HAP-1 (cell line): ENCODE measurements at regions not wholly inside any gene's neighbourhood (a gene's known extent, or its start where the extent isn't known, plus 50 kb on each side); places are given as distances from the start of the nearest gene placed in this dataset.
"Not testable (repeated sequence)": the region's sequence is repeated elsewhere in the genome, so short reads cannot be mapped to it uniquely, and the experiment has no call there.

Experiments used
- DNase-seq, 2 experiments: peaks; one replicate each; pipeline ENCODE4 v3.0.0-alpha.2; 2016 to 2020; ENCODE audit warnings: low spot score in 2 of 2
- H3K27me3 ChIP-seq: fragments of 250-450 bp; sonication (Bioruptor Pico); 2 replicates; pipeline ENCODE4 v1.5.1; 2020; ENCODE audit warnings: low read depth, mild to moderate bottlenecking, moderate library complexity
- H3K36me3 ChIP-seq: fragments of 250-450 bp; sonication (Bioruptor Pico); replicated peaks from 2 replicates; pipeline ENCODE4 v1.5.1; 2020; ENCODE audit warnings: mild to moderate bottlenecking
- H3K4me1 ChIP-seq: fragments of 250-450 bp; sonication (Bioruptor Pico); 2 replicates; pipeline ENCODE4 v1.5.1; 2020; ENCODE audit warnings: mild to moderate bottlenecking
- H3K4me3 ChIP-seq: fragments of 250-450 bp; sonication (Bioruptor Pico); 2 replicates; pipeline ENCODE4 v1.5.1; 2020; ENCODE audit warnings: mild to moderate bottlenecking, moderate library complexity
- H3K9me3 ChIP-seq: fragments of 250-450 bp; sonication (Bioruptor Pico); 2 replicates; pipeline ENCODE4 v1.5.1; 2020; ENCODE audit warnings: mild to moderate bottlenecking, moderate library complexity
- in situ Hi-C: fragments of 300-500 bp; cut with MboI; formaldehyde crosslinking; loops from 3 replicates; pipeline ENCODE4 v1.14.3; 2020; ENCODE audit warnings: low sequenced_read_pairs, inconsistent platforms, mixed read lengths

GRCh38 chr3:104279617-104280016, 1087.1 kb upstream of the ALCAM start:
- no peak for DNase-seq
- no peaks in the 10 kb centered on the region for H3K9me3 ChIP-seq
- no peaks in the 10 kb centered on the region for H3K4me1 ChIP-seq
- H3K4me3 ChIP-seq: no peak overlapping the region
- H3K36me3 ChIP-seq: no peaks in the 10 kb centered on the region
- in situ Hi-C loops: no loop called here
- H3K27me3 ChIP-seq: no peaks in the 10 kb centered on the region

DNA sequence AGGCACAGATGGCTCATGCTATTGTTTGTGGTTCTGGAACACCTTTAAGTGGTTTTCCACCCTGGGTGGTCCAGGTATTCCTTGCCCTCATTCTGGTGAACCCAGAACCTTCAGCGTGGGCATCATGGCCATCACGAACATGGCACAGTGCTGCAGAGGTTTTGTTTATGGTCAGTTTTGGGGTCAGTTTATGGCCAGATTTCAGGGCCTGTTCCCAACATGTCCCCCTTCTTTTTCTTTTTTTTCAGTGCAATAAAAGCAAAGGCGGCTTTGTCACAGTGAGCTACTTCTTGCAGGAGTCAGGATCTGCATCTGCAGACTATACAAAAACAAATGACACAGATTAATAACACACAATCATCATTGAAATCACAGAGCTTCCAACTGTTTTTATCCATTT, 1085.0 kb upstream of the ALCAM start:
- no peak for DNase-seq
- no peak overlapping the region for H3K4me3 ChIP-seq
- H3K4me1 ChIP-seq: no peaks in the 10 kb centered on the region
- in situ Hi-C loops: no loop called here
- H3K36me3 ChIP-seq: no peaks in the 10 kb centered on the region
- H3K9me3 ChIP-seq: no peaks in the 10 kb centered on the region
- H3K27me3 ChIP-seq: no peaks in the 10 kb centered on the region

GRCh38 chr3:104286645-104287044, 1080.1 kb upstream of the ALCAM start:
- Histone ChIP-seq H3K4me3 (no peak overlapping the region), H3K4me1 (no peaks in the 10 kb centered on the region), H3K36me3 (no peaks in the 10 kb centered on the region), H3K27me3 (no peaks in the 10 kb centered on the region), H3K9me3 (no peaks in the 10 kb centered on the region)
- in situ Hi-C loops: no loop called here
- no peak for DNase-seq

DNA sequence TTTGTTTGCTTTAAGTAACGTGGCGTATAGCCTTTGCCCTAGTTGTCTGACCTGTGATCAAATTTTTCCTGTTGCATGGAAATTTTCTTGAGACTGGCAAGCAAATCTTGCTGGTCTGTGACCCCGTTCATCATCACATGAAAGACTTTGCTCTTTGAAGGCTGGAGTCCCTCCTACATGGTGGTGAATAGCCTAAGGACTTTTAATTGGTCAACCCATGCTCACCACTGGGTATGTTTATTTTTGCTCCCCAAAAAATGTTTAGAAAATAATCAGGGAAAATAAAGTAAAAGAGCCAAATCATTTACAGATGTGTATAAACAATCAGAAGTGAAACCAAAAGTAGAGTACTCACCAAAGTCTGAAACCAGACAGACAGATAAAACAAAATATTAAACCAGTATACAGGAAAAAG, 1075.3 kb upstream of the ALCAM start:
- DNase-seq: no peak

DNA sequence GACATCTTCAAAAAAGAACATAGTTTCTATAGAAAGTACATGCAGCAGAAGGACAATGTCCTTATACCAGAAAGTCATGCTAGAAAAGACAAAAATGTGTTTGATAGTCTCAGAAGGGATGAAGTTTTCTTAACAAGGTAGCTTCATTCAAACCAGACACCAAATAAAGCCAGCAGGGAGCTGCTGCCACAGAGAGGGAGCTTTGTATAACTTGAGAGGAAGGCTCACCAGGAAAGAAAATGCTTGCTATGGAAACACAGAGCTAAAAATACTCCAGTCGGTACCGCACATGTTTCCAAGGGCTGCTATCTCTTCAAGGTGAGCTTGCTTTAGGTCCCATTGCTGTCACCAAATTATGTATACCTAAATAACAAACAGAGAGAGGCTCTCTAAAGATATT, 1074.8 kb upstream of the ALCAM start:
- Histone ChIP-seq H3K27me3 (no peaks in the 10 kb centered on the region), H3K4me1 (no peaks in the 10 kb centered on the region), H3K36me3 (no peaks in the 10 kb centered on the region), H3K9me3 (no peaks in the 10 kb centered on the region), H3K4me3 (no peak overlapping the region)
- in situ Hi-C loops: no loop called here
- no peak for DNase-seq

More for the DNA sequence above, 1075.3 kb upstream of the ALCAM start:
- Histone ChIP-seq H3K9me3 (no peaks in the 10 kb centered on the region), H3K4me3 (no peak overlapping the region), H3K4me1 (no peaks in the 10 kb centered on the region), H3K27me3 (no peaks in the 10 kb centered on the region), H3K36me3 (no peaks in the 10 kb centered on the region)
- in situ Hi-C loops: no loop called here

- no peaks in the 10 kb centered on the region for H3K4me1 ChIP-seq
- no peak for DNase-seq
- no peaks in the 10 kb centered on the region for H3K36me3 ChIP-seq
- H3K9me3 ChIP-seq: no peaks in the 10 kb centered on the region
- in situ Hi-C loops: no loop called here
- H3K27me3 ChIP-seq: no peaks in the 10 kb centered on the region
- no peak overlapping the region for H3K4me3 ChIP-seq
Observed at GRCh38 chr3:104297617-104298016, 1069.1 kb upstream of the ALCAM start.

- Histone ChIP-seq H3K27me3 (no peaks in the 10 kb centered on the region), H3K9me3 (no peaks in the 10 kb centered on the region), H3K36me3 (no peaks in the 10 kb centered on the region), H3K4me1 (no peaks in the 10 kb centered on the region), H3K4me3 (no peak overlapping the region)
- in situ Hi-C loops: no loop called here
- no peak for DNase-seq
Observed at GRCh38 chr3:104298662-104299061, 1068.0 kb upstream of the ALCAM start.

DNA sequence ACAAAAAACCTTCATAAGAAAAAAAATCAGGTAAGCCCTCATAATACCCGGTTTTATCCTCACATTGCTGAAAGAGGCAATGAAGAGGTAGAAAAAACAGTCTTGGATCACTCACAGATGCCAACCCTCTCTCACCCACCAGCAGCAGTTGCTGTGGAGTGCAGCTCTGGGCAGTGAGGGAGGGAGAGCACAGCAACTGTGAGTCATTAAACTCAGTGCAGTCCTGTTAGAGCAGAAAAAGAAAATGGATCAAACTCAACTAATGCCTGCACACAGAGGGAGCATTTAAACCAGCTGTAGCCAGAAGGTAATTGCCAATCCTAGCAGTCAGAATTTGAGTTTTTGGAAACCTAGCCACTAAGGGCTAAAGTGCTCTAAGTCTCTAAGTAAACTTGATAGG, 1050.6 kb upstream of the ALCAM start:
- no peaks in the 10 kb centered on the region for H3K36me3 ChIP-seq
- in situ Hi-C loops: no loop called here
- H3K4me3 ChIP-seq: no peak overlapping the region
- no peaks in the 10 kb centered on the region for H3K4me1 ChIP-seq
- no peak for DNase-seq
- no peaks in the 10 kb centered on the region for H3K27me3 ChIP-seq
- no peaks in the 10 kb centered on the region for H3K9me3 ChIP-seq

GRCh38 chr3:104323226-104323625, 1043.5 kb upstream of the ALCAM start:
- DNase-seq: no peak
- Histone ChIP-seq H3K9me3 (no peaks in the 10 kb centered on the region), H3K4me3 (no peak overlapping the region), H3K4me1 (no peaks in the 10 kb centered on the region), H3K36me3 (no peaks in the 10 kb centered on the region), H3K27me3 (no peaks in the 10 kb centered on the region)
- in situ Hi-C loops: no loop called here

GRCh38 chr3:104347291-104347690, 1019.4 kb upstream of the ALCAM start:
- in situ Hi-C loops: no loop called here
- H3K4me3 ChIP-seq: no peak overlapping the region
- DNase-seq: no peak
- H3K9me3 ChIP-seq: no peaks in the 10 kb centered on the region
- no peaks in the 10 kb centered on the region for H3K27me3 ChIP-seq
- no peaks in the 10 kb centered on the region for H3K4me1 ChIP-seq
- H3K36me3 ChIP-seq: no peaks in the 10 kb centered on the region

DNA sequence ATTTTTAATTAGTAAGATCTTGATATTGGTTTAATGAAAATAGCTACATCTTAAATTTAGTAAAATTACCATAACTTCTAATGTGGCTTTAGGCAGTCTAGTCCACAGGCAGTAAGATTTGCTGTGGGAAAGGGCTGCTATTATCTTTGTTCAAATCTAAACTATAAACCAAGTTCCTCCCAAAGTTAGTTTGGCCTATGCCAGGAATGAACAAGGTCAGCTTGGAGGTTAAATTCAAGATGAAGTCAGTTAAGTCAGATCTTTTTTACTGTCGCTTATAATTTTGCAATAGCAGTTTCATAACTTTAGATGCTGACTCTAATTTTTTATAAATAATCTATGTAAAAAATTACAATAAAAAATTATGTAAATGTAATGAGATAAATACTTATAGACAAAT, 1016.9 kb upstream of the ALCAM start:
- Histone ChIP-seq H3K4me3 (no peak overlapping the region), H3K36me3 (no peaks in the 10 kb centered on the region), H3K4me1 (no peaks in the 10 kb centered on the region), H3K9me3 (no peaks in the 10 kb centered on the region), H3K27me3 (no peaks in the 10 kb centered on the region)
- in situ Hi-C loops: no loop called here
- DNase-seq: no peak

- H3K4me3 ChIP-seq: no peak overlapping the region
- no peaks in the 10 kb centered on the region for H3K4me1 ChIP-seq
- H3K9me3 ChIP-seq: no peaks in the 10 kb centered on the region
- no peaks in the 10 kb centered on the region for H3K36me3 ChIP-seq
- no peak for DNase-seq
- H3K27me3 ChIP-seq: no peaks in the 10 kb centered on the region
- in situ Hi-C loops: no loop called here
Observed at GRCh38 chr3:104353951-104354350, 1012.8 kb upstream of the ALCAM start.

GRCh38 chr3:104359546-104359945, 1007.2 kb upstream of the ALCAM start:
- no peaks in the 10 kb centered on the region for H3K9me3 ChIP-seq
- DNase-seq: no peak
- in situ Hi-C loops: no loop called here

DNA sequence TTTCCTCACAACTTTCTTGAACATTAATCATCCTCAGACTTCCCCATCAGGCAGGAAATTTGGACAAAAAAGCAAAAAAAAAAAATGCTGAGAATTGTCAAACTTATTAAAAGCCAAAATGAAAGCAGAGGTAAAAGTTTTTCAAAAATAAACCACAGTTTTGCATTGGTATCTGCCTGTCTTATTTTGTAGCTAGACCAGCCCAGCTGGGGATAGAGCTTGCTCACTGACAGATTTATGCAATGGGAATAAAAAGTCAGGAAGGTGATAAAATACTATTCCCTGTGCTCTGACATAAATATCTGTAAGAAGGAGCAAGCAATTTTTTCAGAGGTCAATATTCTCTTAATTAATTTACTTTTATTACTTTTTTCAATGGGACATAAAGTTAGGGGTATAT, 1006.7 kb upstream of the ALCAM start:
- Histone ChIP-seq H3K9me3 (no peaks in the 10 kb centered on the region), H3K36me3 (no peaks in the 10 kb centered on the region), H3K4me1 (no peaks in the 10 kb centered on the region), H3K4me3 (no peak overlapping the region), H3K27me3 (no peaks in the 10 kb centered on the region)
- DNase-seq: no peak
- in situ Hi-C loops: no loop called here

More at GRCh38 chr3:104359546-104359945, 1007.2 kb upstream of the ALCAM start:
- Histone ChIP-seq H3K36me3 (no peaks in the 10 kb centered on the region), H3K4me1 (no peaks in the 10 kb centered on the region), H3K4me3 (no peak overlapping the region), H3K27me3 (no peaks in the 10 kb centered on the region)

DNA sequence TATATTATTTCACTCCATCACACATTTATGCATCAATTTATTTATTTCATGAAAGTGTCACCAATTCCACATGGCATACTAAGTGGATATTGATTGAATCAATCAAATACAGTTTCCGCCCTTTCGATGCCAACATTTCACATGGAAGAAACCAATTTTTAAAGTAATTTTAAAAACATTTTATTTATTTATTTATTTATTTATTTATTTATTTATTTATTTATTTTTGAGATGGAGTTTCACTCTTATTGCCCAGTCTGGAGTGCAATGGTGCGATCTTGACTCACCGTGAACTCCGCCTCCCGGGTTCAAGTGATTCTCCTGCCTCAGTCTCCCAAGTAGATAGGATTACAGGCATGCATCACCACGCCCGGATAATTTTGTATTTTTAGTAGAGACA, 1005.0 kb upstream of the ALCAM start:
- H3K4me1 ChIP-seq, H3K9me3 ChIP-seq, H3K27me3 ChIP-seq, DNase-seq, in situ Hi-C loops, H3K36me3 ChIP-seq, H3K4me3 ChIP-seq: not testable (repeated sequence)
